Calu3 (cell line): ENCODE measurements at regions not wholly inside any gene's neighbourhood (a gene's known extent, or its start where the extent isn't known, plus 50 kb on each side); places are given as distances from the start of the nearest gene placed in this dataset.

Experiments used
- BruUV-seq: library from RNA; stranded (reverse); fragments of 400-500 nt; replicated peaks from 2 replicates; lab custom pipeline; 2021; lab: Mats Ljungman, UMichigan
- CTCF ChIA-PET: fragments of 300-600 bp; sonication (Branson Sonifier 250); formaldehyde crosslinking; loops from one replicate; lab custom pipeline; 2022; ENCODE audit warnings: antibody characterized with exemption; lab: Charles Lee
- DNase-seq: peaks from one replicate; pipeline ENCODE4 v3.0.0; 2022
- H3K27ac Mint-ChIP-seq: one replicate; pipeline ENCODE4 v1.8.0; 2022; ENCODE audit warnings: mixed read lengths; ENCODE audit not compliant: unreplicated experiment
- H3K27me3 Mint-ChIP-seq: one replicate; pipeline ENCODE4 v1.8.0; 2022; ENCODE audit warnings: mixed read lengths; ENCODE audit not compliant: unreplicated experiment
- H3K36me3 Mint-ChIP-seq: one replicate; pipeline ENCODE4 v1.8.0; 2022; ENCODE audit warnings: mild to moderate bottlenecking, moderate library complexity, mixed read lengths; ENCODE audit not compliant: insufficient read depth, unreplicated experiment
- H3K4me1 Mint-ChIP-seq: one replicate; pipeline ENCODE4 v1.8.0; 2022; ENCODE audit warnings: mild to moderate bottlenecking, low read depth, mixed read lengths; ENCODE audit not compliant: unreplicated experiment
- H3K4me3 Mint-ChIP-seq: one replicate; pipeline ENCODE4 v1.8.0; 2022; ENCODE audit warnings: mild to moderate bottlenecking, low read depth, moderate library complexity, mixed read lengths; ENCODE audit not compliant: unreplicated experiment
- H3K9me3 Mint-ChIP-seq: one replicate; pipeline ENCODE4 v1.8.0; 2022; ENCODE audit warnings: low read depth, mixed read lengths; ENCODE audit not compliant: unreplicated experiment
- intact Hi-C: fragments of 100-400 bp; cut with micrococcal nuclease; formaldehyde crosslinking; loops from one replicate; pipeline ENCODE4 v1.10.0; 2022; ENCODE audit not compliant: unreplicated experiment
- TF ChIP-seq, protein P1 (sequence below): fragments of 200-600 bp; IDR thresholded peaks from one replicate; pipeline ENCODE4 v1.8.0; 2022; ENCODE audit warnings: antibody characterized with exemption; ENCODE audit not compliant: unreplicated experiment

DNA sequence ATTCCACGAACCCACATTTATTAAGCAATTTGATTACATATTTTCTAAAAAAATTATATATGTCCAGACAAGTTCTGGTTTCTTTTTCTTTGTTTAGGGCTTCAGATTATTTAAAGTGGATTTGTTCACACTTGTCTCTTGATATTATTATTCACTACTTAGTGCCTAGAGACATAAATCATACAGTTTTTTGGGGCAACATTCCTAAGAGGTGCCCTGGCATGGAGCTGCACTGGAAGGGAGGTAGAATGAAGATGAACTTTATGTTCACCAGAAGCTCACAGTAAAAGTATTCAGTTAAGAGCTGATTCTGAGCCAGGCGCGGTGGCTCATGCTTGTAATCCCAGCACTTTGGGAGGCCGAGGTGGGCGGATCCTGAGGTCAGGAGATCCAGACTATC is 762.7 kb upstream of the TMEFF2 start:
- TF ChIP-seq, protein P1, sequence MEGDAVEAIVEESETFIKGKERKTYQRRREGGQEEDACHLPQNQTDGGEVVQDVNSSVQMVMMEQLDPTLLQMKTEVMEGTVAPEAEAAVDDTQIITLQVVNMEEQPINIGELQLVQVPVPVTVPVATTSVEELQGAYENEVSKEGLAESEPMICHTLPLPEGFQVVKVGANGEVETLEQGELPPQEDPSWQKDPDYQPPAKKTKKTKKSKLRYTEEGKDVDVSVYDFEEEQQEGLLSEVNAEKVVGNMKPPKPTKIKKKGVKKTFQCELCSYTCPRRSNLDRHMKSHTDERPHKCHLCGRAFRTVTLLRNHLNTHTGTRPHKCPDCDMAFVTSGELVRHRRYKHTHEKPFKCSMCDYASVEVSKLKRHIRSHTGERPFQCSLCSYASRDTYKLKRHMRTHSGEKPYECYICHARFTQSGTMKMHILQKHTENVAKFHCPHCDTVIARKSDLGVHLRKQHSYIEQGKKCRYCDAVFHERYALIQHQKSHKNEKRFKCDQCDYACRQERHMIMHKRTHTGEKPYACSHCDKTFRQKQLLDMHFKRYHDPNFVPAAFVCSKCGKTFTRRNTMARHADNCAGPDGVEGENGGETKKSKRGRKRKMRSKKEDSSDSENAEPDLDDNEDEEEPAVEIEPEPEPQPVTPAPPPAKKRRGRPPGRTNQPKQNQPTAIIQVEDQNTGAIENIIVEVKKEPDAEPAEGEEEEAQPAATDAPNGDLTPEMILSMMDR, result no peak
- no TSS peak for BruUV-seq
- CTCF ChIA-PET, result no interaction called here
- Mint-ChIP-seq H3K9me3 (no peaks in the 10 kb centered on the region), H3K36me3 (no peaks in the 10 kb centered on the region), H3K27ac (no peak overlapping the region), H3K4me3 (no peak overlapping the region), H3K4me1 (no peaks in the 10 kb centered on the region), H3K27me3 (no peaks in the 10 kb centered on the region)
- intact Hi-C loops, result no loop called here
- no peak for DNase-seq

DNA sequence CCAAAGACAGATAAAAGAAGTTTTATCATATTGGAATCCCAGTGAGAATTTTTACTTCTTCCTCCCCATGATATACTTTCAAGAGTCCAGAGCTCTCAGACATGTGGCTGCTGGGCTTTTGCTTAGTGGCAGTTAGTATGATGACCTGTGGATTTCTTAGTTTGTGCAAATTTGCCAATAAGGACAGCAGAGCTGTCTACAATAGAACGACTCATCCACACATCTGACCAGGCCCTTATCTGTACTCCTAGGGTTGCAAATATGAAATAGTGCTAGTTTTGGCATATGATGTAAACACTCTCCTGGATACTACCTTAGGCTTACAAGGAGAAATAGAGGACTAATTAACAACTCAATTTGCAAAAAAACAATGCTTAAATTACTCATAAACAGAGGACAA is 758.4 kb upstream of the TMEFF2 start:
- Mint-ChIP-seq H3K4me3 (no peak overlapping the region), H3K27me3 (no peaks in the 10 kb centered on the region), H3K9me3 (no peaks in the 10 kb centered on the region), H3K27ac (no peak overlapping the region), H3K4me1 (no peaks in the 10 kb centered on the region), H3K36me3 (no peaks in the 10 kb centered on the region)
- no TSS peak for BruUV-seq
- CTCF ChIA-PET, result no interaction called here
- intact Hi-C loops, result no loop called here
- TF ChIP-seq, protein P1, result no peak
- no peak for DNase-seq

- DNase-seq, result no peak
- Mint-ChIP-seq H3K27me3 (no peaks in the 10 kb centered on the region), H3K4me1 (no peaks in the 10 kb centered on the region), H3K9me3 (no peaks in the 10 kb centered on the region), H3K27ac (no peak overlapping the region), H3K36me3 (no peaks in the 10 kb centered on the region), H3K4me3 (no peak overlapping the region)
- intact Hi-C loops, result no loop called here
- BruUV-seq, result no TSS peak
- TF ChIP-seq, protein P1, result no peak
- CTCF ChIA-PET, result no interaction called here
Measured at GRCh38 chr2:192952245-192952644, 757.5 kb upstream of the TMEFF2 start.

- DNase-seq, result no peak
- Mint-ChIP-seq H3K4me3 (no peak overlapping the region), H3K27ac (no peak overlapping the region), H3K4me1 (no peaks in the 10 kb centered on the region), H3K27me3 (no peaks in the 10 kb centered on the region), H3K9me3 (peaks cover 6% of the 10 kb centered on the region), H3K36me3 (no peaks in the 10 kb centered on the region)
- TF ChIP-seq, protein P1, result no peak
- CTCF ChIA-PET, result no interaction called here
- BruUV-seq, result no TSS peak
- intact Hi-C loops, result no loop called here
Measured at GRCh38 chr2:192948316-192948715, 753.6 kb upstream of the TMEFF2 start.

DNA sequence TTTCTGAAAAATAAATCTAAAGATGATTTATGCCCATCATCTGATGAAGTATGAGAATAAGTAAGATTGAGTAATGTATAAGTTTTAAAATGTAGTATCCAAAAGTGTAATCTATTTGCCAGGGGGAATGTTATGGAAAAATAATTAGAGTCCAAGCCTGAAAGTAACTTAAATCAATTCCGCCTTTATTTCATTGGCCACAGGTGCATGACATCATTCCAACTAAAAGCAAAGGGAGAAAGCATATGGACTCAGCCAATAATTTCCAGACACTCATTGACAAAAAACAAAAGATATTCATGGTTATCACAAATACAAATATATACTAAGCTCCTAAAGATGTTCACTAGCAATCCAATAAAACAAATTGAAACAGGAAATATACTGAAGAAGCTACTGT is 752.6 kb upstream of the TMEFF2 start:
- H3K4me3 Mint-ChIP-seq, result no peak overlapping the region
- DNase-seq, result no peak
- H3K4me1 Mint-ChIP-seq, result no peaks in the 10 kb centered on the region
- H3K27ac Mint-ChIP-seq, result no peak overlapping the region
- no peaks in the 10 kb centered on the region for H3K27me3 Mint-ChIP-seq
- no peaks in the 10 kb centered on the region for H3K36me3 Mint-ChIP-seq
- intact Hi-C loops, result no loop called here
- H3K9me3 Mint-ChIP-seq, result peaks cover 7% of the 10 kb centered on the region
- CTCF ChIA-PET, result no interaction called here
- TF ChIP-seq, protein P1, result no peak
- no TSS peak for BruUV-seq
